ENCODE measurements at regions not wholly inside any gene's neighbourhood (a gene's known extent, or its start where the extent isn't known, plus 50 kb on each side); places are given as distances from the start of the nearest gene placed in this dataset.
"Not testable (repeated sequence)": the region's sequence is repeated elsewhere in the genome, so short reads cannot be mapped to it uniquely, and the experiment has no call there.

GRCh38 chr3:139134678-139135372 is 90.1 kb upstream of the PRR23C start:
- no peak for FAIRE-seq
- no peak for DNase-seq (ENCODE audit: low spot score)

GRCh38 chr3:139135657-139136056 is 91.0 kb upstream of the PRR23C start:
- no peak for FAIRE-seq
- no peak for DNase-seq (ENCODE audit: low spot score)

GRCh38 chr3:139136469-139137202 is 91.9 kb upstream of the PRR23C start:
- FAIRE-seq (no peak), DNase-seq (ENCODE audit: low spot score) (no peak)

- FAIRE-seq (no peak), DNase-seq (ENCODE audit: low spot score) (no peak)
These were observed 95.9 kb upstream of the PRR23C start for GRCh38 chr3:139140553-139140952.

- FAIRE-seq: not testable (repeated sequence)
These were observed 101.3 kb upstream of the PRR23C start for GRCh38 chr3:139145980-139146379.

GRCh38 chr3:139151530-139151929 is 106.8 kb upstream of the PRR23C start:
- no peak for FAIRE-seq
- no peak for DNase-seq (ENCODE audit: low spot score)

More at GRCh38 chr3:139145980-139146379, 101.3 kb upstream of the PRR23C start:
- DNase-seq (ENCODE audit: low spot score): not testable (repeated sequence)

GRCh38 chr3:139153434-139153833 is 108.7 kb upstream of the PRR23C start:
- not testable (repeated sequence) for DNase-seq (ENCODE audit: low spot score); FAIRE-seq

GRCh38 chr3:139157161-139157932 is 112.7 kb upstream of the PRR23C start:
- FAIRE-seq (no peak), DNase-seq (ENCODE audit: low spot score) (no peak)

GRCh38 chr3:139159356-139159755 is 114.7 kb upstream of the PRR23C start:
- DNase-seq (ENCODE audit: low spot score): no peak
- FAIRE-seq: no peak

- FAIRE-seq (no peak), DNase-seq (ENCODE audit: low spot score) (no peak)
These were observed 128.8 kb upstream of the PRR23C start for GRCh38 chr3:139173372-139174108.

- no peak for DNase-seq (ENCODE audit: low spot score)
- FAIRE-seq: no peak
These were observed 135.8 kb upstream of the PRR23C start for GRCh38 chr3:139180489-139180888.

GRCh38 chr3:139182143-139182542 is 137.5 kb upstream of the PRR23C start:
- DNase-seq (ENCODE audit: low spot score): no peak
- FAIRE-seq: no peak

GRCh38 chr3:139182598-139182997 is 137.9 kb upstream of the PRR23C start:
- FAIRE-seq (no peak), DNase-seq (ENCODE audit: low spot score) (no peak)

GRCh38 chr3:139185527-139185926 is 140.8 kb upstream of the PRR23C start:
- FAIRE-seq: no peak
- no peak for DNase-seq (ENCODE audit: low spot score)

GRCh38 chr3:139187154-139187553 is 142.5 kb upstream of the PRR23C start:
- FAIRE-seq (no peak), DNase-seq (ENCODE audit: low spot score) (no peak)

GRCh38 chr3:139187648-139188047 is 143.0 kb upstream of the PRR23C start:
- FAIRE-seq (no peak), DNase-seq (ENCODE audit: low spot score) (no peak)

- FAIRE-seq (no peak), DNase-seq (ENCODE audit: low spot score) (no peak)
These were observed 145.3 kb upstream of the PRR23C start for GRCh38 chr3:139189943-139190342.

- not testable (repeated sequence) for FAIRE-seq; DNase-seq (ENCODE audit: low spot score)
These were observed 149.4 kb upstream of the MRPS22 start for GRCh38 chr3:139194421-139194820.

- FAIRE-seq; DNase-seq (ENCODE audit: low spot score): not testable (repeated sequence)
These were observed 147.7 kb upstream of the MRPS22 start for GRCh38 chr3:139196146-139196545.

- FAIRE-seq: no peak
- DNase-seq (ENCODE audit: low spot score): no peak
These were observed 146.6 kb upstream of the MRPS22 start for GRCh38 chr3:139197251-139197650.

- FAIRE-seq (no peak), DNase-seq (ENCODE audit: low spot score) (no peak)
These were observed 145.6 kb upstream of the MRPS22 start for GRCh38 chr3:139198186-139198585.

Data from urothelium cell line (cell line).